ENCODE measurements at regions not wholly inside any gene's neighbourhood (a gene's known extent, or its start where the extent isn't known, plus 50 kb on each side); places are given as distances from the start of the nearest gene placed in this dataset.
"Not testable (repeated sequence)": the region's sequence is repeated elsewhere in the genome, so short reads cannot be mapped to it uniquely, and the experiment has no call there.

- no peaks in the 10 kb centered on the region for H3K4me1 ChIP-seq
- H3K9me3 ChIP-seq, result no peaks in the 10 kb centered on the region
- intact Hi-C loops (cut with DNase I), result no loop called here
- no peak overlapping the region for H3K9ac ChIP-seq (ENCODE audit: low read depth in 2 of 2, low read length in 2 of 2)
- no peak for DNase-seq
- no peaks in the 10 kb centered on the region for H3K27me3 ChIP-seq
- H3K36me3 ChIP-seq, result no peaks in the 10 kb centered on the region
- no peak overlapping the region for H3K4me3 ChIP-seq
- no peak for TF ChIP-seq CTCF (IDR thresholded peaks at IDR 0.05)
- H3K27ac ChIP-seq, result no peak overlapping the region
These were observed 742.9 kb upstream of the PCDH20 start for GRCh38 chr13:62158520-62158919.

- H3K9ac ChIP-seq (ENCODE audit: low read depth in 2 of 2, low read length in 2 of 2); H3K4me3 ChIP-seq; H3K36me3 ChIP-seq; H3K27ac ChIP-seq; H3K27me3 ChIP-seq; intact Hi-C loops (cut with DNase I); H3K9me3 ChIP-seq; DNase-seq; H3K4me1 ChIP-seq: not testable (repeated sequence)
These were observed 736.1 kb upstream of the PCDH20 start for GRCh38 chr13:62151724-62152123.

GRCh38 chr13:62142048-62142447 lies 726.4 kb upstream of the PCDH20 start:
- Histone ChIP-seq H3K9ac (ENCODE audit: low read depth in 2 of 2, low read length in 2 of 2) (no peak overlapping the region), H3K4me1 (no peaks in the 10 kb centered on the region), H3K36me3 (no peaks in the 10 kb centered on the region), H3K27me3 (no peaks in the 10 kb centered on the region), H3K4me3 (no peak overlapping the region), H3K27ac (no peak overlapping the region), H3K9me3 (peaks cover 4% of the 10 kb centered on the region)
- TF ChIP-seq CTCF (IDR thresholded peaks at IDR 0.05), result no peak
- intact Hi-C loops (cut with DNase I), result no loop called here
- no peak for DNase-seq

DNA sequence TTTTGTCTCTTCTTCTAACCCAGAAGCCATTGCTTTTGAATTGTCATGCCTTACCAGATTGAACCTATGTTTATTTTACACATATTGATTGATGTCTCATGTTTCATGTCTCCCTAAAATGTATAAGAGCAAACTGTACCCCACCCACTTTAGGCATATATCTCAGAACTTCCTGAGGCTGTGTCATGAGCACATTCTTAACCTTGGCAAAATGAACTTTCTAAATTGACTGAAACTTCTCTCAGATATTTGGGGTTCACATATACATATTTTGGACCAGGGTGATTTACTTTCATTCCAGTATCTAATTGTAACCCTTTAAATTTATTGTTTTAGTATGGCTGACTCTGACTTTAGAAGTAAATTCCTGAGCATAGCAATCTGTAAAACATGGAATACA lies 723.9 kb upstream of the PCDH20 start:
- intact Hi-C loops (cut with DNase I), result no loop called here
- Histone ChIP-seq H3K4me1 (no peaks in the 10 kb centered on the region), H3K27me3 (no peaks in the 10 kb centered on the region), H3K9ac (ENCODE audit: low read depth in 2 of 2, low read length in 2 of 2) (no peak overlapping the region), H3K27ac (no peak overlapping the region), H3K4me3 (no peak overlapping the region), H3K36me3 (no peaks in the 10 kb centered on the region), H3K9me3 (peaks cover 4% of the 10 kb centered on the region)
- DNase-seq, result no peak
- TF ChIP-seq CTCF (IDR thresholded peaks at IDR 0.05), result no peak

GRCh38 chr13:62137629-62138405 lies 722.2 kb upstream of the PCDH20 start:
- Histone ChIP-seq H3K9ac (ENCODE audit: low read depth in 2 of 2, low read length in 2 of 2) (no peak overlapping the region), H3K36me3 (no peaks in the 10 kb centered on the region), H3K9me3 (no peaks in the 10 kb centered on the region), H3K4me1 (no peaks in the 10 kb centered on the region), H3K27me3 (no peaks in the 10 kb centered on the region), H3K4me3 (no peak overlapping the region), H3K27ac (no peak overlapping the region)
- DNase-seq, result no peak
- no peak for TF ChIP-seq CTCF (IDR thresholded peaks at IDR 0.05)
- intact Hi-C loops (cut with DNase I), result no loop called here

DNA sequence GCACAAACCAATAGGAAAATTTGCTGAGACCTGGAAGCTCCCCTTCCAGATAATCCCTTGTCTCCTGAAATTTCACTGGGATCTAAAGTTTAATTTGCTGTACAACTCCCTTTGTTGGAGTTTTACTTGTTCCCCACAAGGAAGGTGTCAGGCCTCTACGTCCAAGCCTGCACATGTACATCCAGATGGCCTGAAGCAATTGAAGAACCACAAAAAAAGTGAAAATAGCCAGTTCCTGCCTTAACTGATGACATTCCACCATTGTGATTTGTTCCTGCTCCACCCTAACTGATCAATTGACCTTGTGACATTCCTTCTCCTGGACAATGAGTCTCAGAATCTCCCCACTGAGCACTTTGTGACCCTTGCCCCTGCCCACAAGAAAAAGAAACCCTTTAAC lies 716.0 kb upstream of the PCDH20 start:
- Histone ChIP-seq H3K27me3 (no peaks in the 10 kb centered on the region), H3K4me3 (no peak overlapping the region), H3K9me3 (no peaks in the 10 kb centered on the region), H3K9ac (ENCODE audit: low read depth in 2 of 2, low read length in 2 of 2) (no peak overlapping the region), H3K4me1 (no peaks in the 10 kb centered on the region), H3K36me3 (no peaks in the 10 kb centered on the region), H3K27ac (no peak overlapping the region)
- intact Hi-C loops (cut with DNase I), result no loop called here
- no peak for DNase-seq
- no peak for TF ChIP-seq CTCF (IDR thresholded peaks at IDR 0.05)

Measured in colonic mucosa (tissue), 4 donors.